ENCODE measurements at regions not wholly inside any gene's neighbourhood (a gene's known extent, or its start where the extent isn't known, plus 50 kb on each side); places are given as distances from the start of the nearest gene placed in this dataset.

GRCh38 chr12:118467641-118468305, 91.4 kb downstream of the SUDS3 start:
- no peak for TF ChIP-seq EZH2 (IDR thresholded peaks at IDR 0.05; ENCODE audit: borderline replicate concordance, low read depth, low read length, severe bottlenecking)
- TF ChIP-seq, protein P1, sequence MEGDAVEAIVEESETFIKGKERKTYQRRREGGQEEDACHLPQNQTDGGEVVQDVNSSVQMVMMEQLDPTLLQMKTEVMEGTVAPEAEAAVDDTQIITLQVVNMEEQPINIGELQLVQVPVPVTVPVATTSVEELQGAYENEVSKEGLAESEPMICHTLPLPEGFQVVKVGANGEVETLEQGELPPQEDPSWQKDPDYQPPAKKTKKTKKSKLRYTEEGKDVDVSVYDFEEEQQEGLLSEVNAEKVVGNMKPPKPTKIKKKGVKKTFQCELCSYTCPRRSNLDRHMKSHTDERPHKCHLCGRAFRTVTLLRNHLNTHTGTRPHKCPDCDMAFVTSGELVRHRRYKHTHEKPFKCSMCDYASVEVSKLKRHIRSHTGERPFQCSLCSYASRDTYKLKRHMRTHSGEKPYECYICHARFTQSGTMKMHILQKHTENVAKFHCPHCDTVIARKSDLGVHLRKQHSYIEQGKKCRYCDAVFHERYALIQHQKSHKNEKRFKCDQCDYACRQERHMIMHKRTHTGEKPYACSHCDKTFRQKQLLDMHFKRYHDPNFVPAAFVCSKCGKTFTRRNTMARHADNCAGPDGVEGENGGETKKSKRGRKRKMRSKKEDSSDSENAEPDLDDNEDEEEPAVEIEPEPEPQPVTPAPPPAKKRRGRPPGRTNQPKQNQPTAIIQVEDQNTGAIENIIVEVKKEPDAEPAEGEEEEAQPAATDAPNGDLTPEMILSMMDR (IDR thresholded peaks at IDR 0.05; ENCODE audit: borderline replicate concordance, extremely low read depth, low read length, poor library complexity, severe bottlenecking) = no peak
